ENCODE measurements at regions not wholly inside any gene's neighbourhood (a gene's known extent, or its start where the extent isn't known, plus 50 kb on each side); places are given as distances from the start of the nearest gene placed in this dataset.
"Not testable (repeated sequence)": the region's sequence is repeated elsewhere in the genome, so short reads cannot be mapped to it uniquely, and the experiment has no call there.

DNA sequence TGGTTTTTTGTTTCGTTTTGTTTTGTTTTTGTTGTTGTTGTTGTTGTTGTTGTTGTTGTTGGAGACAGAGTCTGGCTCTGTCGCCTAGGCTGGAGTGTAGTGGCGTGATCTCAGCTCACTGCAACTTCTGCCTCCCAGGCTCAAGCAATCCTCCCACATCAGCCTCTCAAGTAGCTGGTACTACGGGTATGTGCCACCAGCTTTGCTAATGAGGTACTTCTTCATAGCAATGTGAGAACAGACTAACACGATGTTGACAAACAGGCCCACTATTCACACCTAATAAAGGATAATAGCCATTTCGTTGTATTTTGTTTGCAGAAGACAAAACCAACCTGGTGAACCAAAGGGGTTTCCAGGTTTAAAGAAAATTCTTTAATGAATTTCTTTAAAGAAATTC lies 130.9 kb downstream of the DIRAS2 start:
- no peak for DNase-seq (ENCODE audit: low read depth in 4 of 6, low spot score in 6 of 6)
- H3K27me3 ChIP-seq (ENCODE audit: control insufficient read depth, insufficient read depth, low read length) = no peaks in the 10 kb centered on the region

DNA sequence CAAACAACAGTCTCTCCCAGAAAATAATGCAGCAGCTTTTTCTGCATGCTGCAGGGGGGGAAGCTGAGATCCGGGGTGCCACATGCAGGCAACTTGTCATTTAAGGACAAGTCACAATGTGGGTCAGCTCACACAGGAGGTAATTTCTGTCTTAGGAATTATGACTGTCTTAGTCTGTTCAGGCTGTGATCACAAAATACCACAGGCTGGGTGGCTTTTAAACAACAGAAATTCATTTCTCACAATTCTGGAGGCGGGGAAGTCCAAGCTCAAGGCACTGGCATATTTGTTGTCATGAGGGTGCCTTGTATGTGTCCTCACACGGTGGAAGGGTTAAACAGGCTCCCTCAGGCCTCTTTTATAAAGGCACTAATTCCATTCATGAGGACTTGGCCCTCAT lies 127.7 kb downstream of the DIRAS2 start:
- no peaks in the 10 kb centered on the region for H3K9me3 ChIP-seq (ENCODE audit: control insufficient read depth, insufficient read depth, low read length)
- WGBS (ENCODE audit: insufficient coverage) = no CpG with 5 or more reads among the region's 3 CpGs
- no peak overlapping the region for H3K27ac ChIP-seq (ENCODE audit: low read depth, low read length)
- no peak overlapping the region for H3K4me3 ChIP-seq (ENCODE audit: low read depth, low read length)
- DNase-seq (ENCODE audit: low read depth in 4 of 6, low spot score in 6 of 6) = no peak
- H3K27me3 ChIP-seq (ENCODE audit: control insufficient read depth, insufficient read depth, low read length) = no peaks in the 10 kb centered on the region
- no peaks in the 10 kb centered on the region for H3K4me1 ChIP-seq (ENCODE audit: control insufficient read depth, insufficient read depth, low read length)
- H3K36me3 ChIP-seq (ENCODE audit: control insufficient read depth, insufficient read depth, low read length) = no peaks in the 10 kb centered on the region

More for the DNA sequence above, 130.9 kb downstream of the DIRAS2 start:
- H3K27ac ChIP-seq (ENCODE audit: low read depth, low read length) = no peak overlapping the region
- no peaks in the 10 kb centered on the region for H3K36me3 ChIP-seq (ENCODE audit: control insufficient read depth, insufficient read depth, low read length)
- 100% methylated on average over 1 of the region's 6 CpGs for WGBS (ENCODE audit: insufficient coverage)
- H3K4me3 ChIP-seq (ENCODE audit: low read depth, low read length) = no peak overlapping the region
- H3K4me1 ChIP-seq (ENCODE audit: control insufficient read depth, insufficient read depth, low read length) = no peaks in the 10 kb centered on the region
- no peaks in the 10 kb centered on the region for H3K9me3 ChIP-seq (ENCODE audit: control insufficient read depth, insufficient read depth, low read length)

DNA sequence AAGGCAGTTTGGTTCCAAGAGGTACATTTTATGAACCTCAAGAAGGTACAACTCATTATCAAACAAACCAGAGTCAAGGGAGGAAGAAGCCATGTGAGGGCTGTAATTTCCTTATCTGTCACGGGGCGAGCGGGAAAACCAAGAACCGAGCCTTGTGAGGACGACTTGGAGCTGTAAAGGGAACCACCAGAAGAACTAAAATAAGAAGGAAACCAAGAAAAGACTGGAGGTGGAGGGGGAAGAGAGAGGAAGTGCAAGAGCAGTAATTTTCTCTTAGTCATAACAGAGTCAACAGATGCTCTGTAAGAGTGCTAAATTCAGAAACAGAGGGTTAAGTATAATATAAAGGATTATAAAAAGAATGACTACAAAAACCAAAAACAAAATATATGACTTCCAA lies 127.1 kb downstream of the DIRAS2 start:
- Histone ChIP-seq H3K36me3 (ENCODE audit: control insufficient read depth, insufficient read depth, low read length) (no peaks in the 10 kb centered on the region), H3K27me3 (ENCODE audit: control insufficient read depth, insufficient read depth, low read length) (no peaks in the 10 kb centered on the region), H3K27ac (ENCODE audit: low read depth, low read length) (no peak overlapping the region), H3K4me3 (ENCODE audit: low read depth, low read length) (no peak overlapping the region), H3K4me1 (ENCODE audit: control insufficient read depth, insufficient read depth, low read length) (no peaks in the 10 kb centered on the region), H3K9me3 (ENCODE audit: control insufficient read depth, insufficient read depth, low read length) (no peaks in the 10 kb centered on the region)
- no peak for DNase-seq (ENCODE audit: low read depth in 4 of 6, low spot score in 6 of 6)
- WGBS (ENCODE audit: insufficient coverage) = 92% methylated on average over 5 of the region's 5 CpGs

DNA sequence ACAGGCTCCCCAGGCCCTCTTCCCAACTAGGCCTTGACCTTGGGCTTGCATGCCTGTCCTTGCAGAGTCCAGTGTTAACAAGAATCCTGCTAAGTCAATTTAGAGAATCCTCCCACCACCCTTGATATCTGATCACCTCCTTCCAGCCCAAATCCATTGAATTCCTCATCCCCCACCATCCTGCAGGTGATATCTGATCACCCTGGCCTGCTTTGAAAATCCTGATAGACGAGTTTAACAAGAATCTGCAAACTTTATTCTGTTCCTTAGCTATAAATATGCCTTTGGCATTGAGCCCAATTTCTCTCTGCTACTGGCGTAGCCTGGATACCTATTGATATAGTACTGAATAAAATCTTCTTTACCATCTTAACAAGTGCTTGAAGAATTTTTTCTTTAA lies 125.5 kb downstream of the DIRAS2 start:
- no peaks in the 10 kb centered on the region for H3K4me1 ChIP-seq (ENCODE audit: control insufficient read depth, insufficient read depth, low read length)
- no peaks in the 10 kb centered on the region for H3K27me3 ChIP-seq (ENCODE audit: control insufficient read depth, insufficient read depth, low read length)
- H3K9me3 ChIP-seq (ENCODE audit: control insufficient read depth, insufficient read depth, low read length) = no peaks in the 10 kb centered on the region
- H3K36me3 ChIP-seq (ENCODE audit: control insufficient read depth, insufficient read depth, low read length) = no peaks in the 10 kb centered on the region
- no peak overlapping the region for H3K4me3 ChIP-seq (ENCODE audit: low read depth, low read length)
- no CpG with 5 or more reads among the region's 2 CpGs for WGBS (ENCODE audit: insufficient coverage)
- DNase-seq (ENCODE audit: low read depth in 4 of 6, low spot score in 6 of 6) = no peak
- H3K27ac ChIP-seq (ENCODE audit: low read depth, low read length) = no peak overlapping the region

DNA sequence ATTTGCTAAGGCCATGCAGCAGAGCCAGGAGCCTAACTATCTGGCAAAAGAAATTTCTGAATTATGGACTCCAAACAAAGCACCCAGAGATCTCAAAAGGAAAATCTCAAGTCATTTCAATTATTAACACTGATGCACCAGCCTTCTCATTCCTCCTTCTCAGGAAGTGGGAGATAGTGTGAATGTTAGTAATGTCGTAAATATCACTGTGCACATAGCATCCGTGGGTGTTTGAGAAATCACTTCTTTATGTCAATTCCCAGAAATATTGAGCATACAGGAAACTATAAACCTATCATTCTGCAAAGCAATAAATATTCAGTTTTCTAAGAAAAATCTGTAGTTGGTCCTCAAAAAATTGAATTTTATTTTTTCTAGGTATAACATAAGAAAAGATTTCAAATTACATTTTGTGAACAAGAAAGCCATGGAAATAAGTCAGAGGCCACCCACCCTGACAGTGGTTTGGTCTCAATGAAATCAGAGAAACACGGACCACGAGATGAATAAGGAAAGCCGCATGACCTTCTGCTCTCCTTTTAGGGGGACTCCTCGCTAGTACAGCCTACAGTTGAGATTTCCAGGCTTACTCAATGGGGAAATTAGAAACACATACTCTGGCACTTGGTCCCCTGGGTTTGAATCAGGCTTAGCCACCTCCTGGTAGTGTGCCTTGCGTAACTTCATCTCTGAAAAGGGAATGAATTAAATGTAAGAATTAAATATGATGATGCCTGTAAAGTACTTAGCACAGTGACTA lies 120.6 kb downstream of the DIRAS2 start:
- no peak for DNase-seq (ENCODE audit: low read depth in 4 of 6, low spot score in 6 of 6)
- Histone ChIP-seq H3K27me3 (ENCODE audit: control insufficient read depth, insufficient read depth, low read length) (no peaks in the 10 kb centered on the region), H3K4me1 (ENCODE audit: control insufficient read depth, insufficient read depth, low read length) (no peaks in the 10 kb centered on the region), H3K27ac (ENCODE audit: low read depth, low read length) (no peak overlapping the region), H3K4me3 (ENCODE audit: low read depth, low read length) (no peak overlapping the region), H3K36me3 (ENCODE audit: control insufficient read depth, insufficient read depth, low read length) (no peaks in the 10 kb centered on the region), H3K9me3 (ENCODE audit: control insufficient read depth, insufficient read depth, low read length) (no peaks in the 10 kb centered on the region)
- WGBS (ENCODE audit: insufficient coverage) = 95% methylated on average over 4 of the region's 7 CpGs

DNA sequence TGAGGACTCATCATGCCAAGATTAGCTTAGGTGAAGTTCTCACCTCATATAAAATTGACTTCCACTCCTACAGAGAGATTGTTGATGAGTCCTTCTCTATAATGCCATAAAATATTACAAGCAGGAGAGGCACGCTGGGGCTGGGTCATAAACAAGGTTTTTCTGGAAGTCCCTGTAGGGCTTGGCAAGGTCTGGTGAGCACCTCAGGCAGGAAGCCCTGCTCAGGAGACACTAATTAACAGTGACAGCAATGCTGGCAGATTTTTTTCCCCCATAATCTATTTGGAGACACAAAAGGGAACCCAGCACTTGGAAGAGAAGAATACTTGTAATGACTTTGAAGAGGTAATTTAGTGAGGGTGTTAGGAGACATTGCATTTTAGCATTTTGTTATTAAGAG lies 118.7 kb downstream of the DIRAS2 start:
- no peak overlapping the region for H3K27ac ChIP-seq (ENCODE audit: low read depth, low read length)
- peak in 1 of 6 donors; percentile 48 for DNase-seq (ENCODE audit: low read depth in 4 of 6, low spot score in 6 of 6)
- no peak overlapping the region for H3K4me3 ChIP-seq (ENCODE audit: low read depth, low read length)
- WGBS (ENCODE audit: insufficient coverage) = no CpG with 5 or more reads among the region's 1 CpG
- no peaks in the 10 kb centered on the region for H3K4me1 ChIP-seq (ENCODE audit: control insufficient read depth, insufficient read depth, low read length)
- H3K36me3 ChIP-seq (ENCODE audit: control insufficient read depth, insufficient read depth, low read length) = no peaks in the 10 kb centered on the region
- H3K27me3 ChIP-seq (ENCODE audit: control insufficient read depth, insufficient read depth, low read length) = no peaks in the 10 kb centered on the region
- H3K9me3 ChIP-seq (ENCODE audit: control insufficient read depth, insufficient read depth, low read length) = peaks cover 5% of the 10 kb centered on the region

DNA sequence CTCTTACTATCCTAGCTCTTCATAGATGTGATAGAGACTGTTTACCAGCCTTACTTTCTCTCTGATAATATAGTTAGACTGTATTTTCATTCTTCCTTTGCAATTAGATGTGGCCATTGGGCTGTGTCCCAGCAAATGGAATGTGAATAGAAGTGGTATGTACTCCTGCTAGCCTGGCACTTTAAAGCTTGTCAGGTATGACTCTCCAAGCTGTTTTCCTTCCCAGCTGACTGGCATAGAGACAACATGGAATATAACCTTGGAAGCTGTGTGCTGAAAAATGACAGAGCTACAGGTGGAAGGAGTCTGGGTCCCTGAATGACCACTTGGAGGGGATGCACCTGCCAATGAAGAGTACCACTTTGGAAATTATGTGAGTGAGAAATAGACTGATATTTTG lies 116.2 kb downstream of the DIRAS2 start:
- Histone ChIP-seq H3K4me3 (ENCODE audit: low read depth, low read length) (no peak overlapping the region), H3K9me3 (ENCODE audit: control insufficient read depth, insufficient read depth, low read length) (peaks cover 5% of the 10 kb centered on the region), H3K27ac (ENCODE audit: low read depth, low read length) (no peak overlapping the region), H3K27me3 (ENCODE audit: control insufficient read depth, insufficient read depth, low read length) (no peaks in the 10 kb centered on the region), H3K36me3 (ENCODE audit: control insufficient read depth, insufficient read depth, low read length) (no peaks in the 10 kb centered on the region), H3K4me1 (ENCODE audit: control insufficient read depth, insufficient read depth, low read length) (no peaks in the 10 kb centered on the region)
- DNase-seq (ENCODE audit: low read depth in 4 of 6, low spot score in 6 of 6) = peak in 1 of 6 donors; percentile 63

DNA sequence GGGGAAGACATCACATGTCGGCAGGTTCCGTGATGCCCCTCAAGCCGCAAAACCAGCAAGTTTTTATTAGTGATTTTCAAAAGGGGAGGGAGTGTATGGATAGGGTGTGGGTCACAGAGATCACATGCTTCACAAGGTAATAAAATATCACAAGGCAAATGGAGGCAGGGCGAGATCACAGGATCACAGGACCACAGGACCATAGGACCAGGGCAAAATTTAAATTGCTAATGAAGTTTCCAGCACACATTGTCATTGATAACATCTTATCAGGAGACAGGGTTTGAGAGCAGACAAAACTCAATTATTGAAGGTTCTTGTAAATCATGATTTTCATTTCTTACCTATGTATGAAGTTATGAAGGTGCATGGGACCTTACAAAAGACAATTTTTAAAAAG lies 106.5 kb downstream of the DIRAS2 start:
- not testable (repeated sequence) for H3K27ac ChIP-seq (ENCODE audit: low read depth, low read length); H3K9me3 ChIP-seq (ENCODE audit: control insufficient read depth, insufficient read depth, low read length); DNase-seq (ENCODE audit: low read depth in 4 of 6, low spot score in 6 of 6); H3K36me3 ChIP-seq (ENCODE audit: control insufficient read depth, insufficient read depth, low read length); H3K27me3 ChIP-seq (ENCODE audit: control insufficient read depth, insufficient read depth, low read length); H3K4me3 ChIP-seq (ENCODE audit: low read depth, low read length); H3K4me1 ChIP-seq (ENCODE audit: control insufficient read depth, insufficient read depth, low read length)
- WGBS (ENCODE audit: insufficient coverage) = 93% methylated on average over 3 of the region's 4 CpGs

DNA sequence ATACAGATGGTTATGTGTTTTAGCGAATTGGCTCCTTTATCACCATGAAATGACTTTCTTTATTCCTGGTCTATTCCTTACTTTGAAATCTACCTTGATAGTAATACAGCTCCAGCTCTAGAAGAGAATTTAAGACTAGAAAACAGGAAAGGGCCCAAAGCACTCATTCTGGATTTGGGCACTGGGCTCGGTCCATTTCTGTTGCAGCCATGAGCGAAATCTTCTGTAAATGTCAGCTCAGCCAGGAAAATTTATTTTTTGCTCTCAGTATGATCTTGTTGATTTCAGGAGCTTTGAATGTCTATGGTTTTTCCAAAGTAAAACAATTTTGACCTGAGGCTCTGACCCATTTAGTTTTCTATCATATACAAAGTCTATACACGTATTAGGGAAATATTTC lies 104.1 kb downstream of the DIRAS2 start:
- no peak overlapping the region for H3K4me3 ChIP-seq (ENCODE audit: low read depth, low read length)
- H3K27me3 ChIP-seq (ENCODE audit: control insufficient read depth, insufficient read depth, low read length) = no peaks in the 10 kb centered on the region
- DNase-seq (ENCODE audit: low read depth in 4 of 6, low spot score in 6 of 6) = no peak
- H3K36me3 ChIP-seq (ENCODE audit: control insufficient read depth, insufficient read depth, low read length) = no peaks in the 10 kb centered on the region
- H3K9me3 ChIP-seq (ENCODE audit: control insufficient read depth, insufficient read depth, low read length) = no peaks in the 10 kb centered on the region
- H3K4me1 ChIP-seq (ENCODE audit: control insufficient read depth, insufficient read depth, low read length) = no peaks in the 10 kb centered on the region
- H3K27ac ChIP-seq (ENCODE audit: low read depth, low read length) = no peak overlapping the region
- no CpG with 5 or more reads among the region's 4 CpGs for WGBS (ENCODE audit: insufficient coverage)

DNA sequence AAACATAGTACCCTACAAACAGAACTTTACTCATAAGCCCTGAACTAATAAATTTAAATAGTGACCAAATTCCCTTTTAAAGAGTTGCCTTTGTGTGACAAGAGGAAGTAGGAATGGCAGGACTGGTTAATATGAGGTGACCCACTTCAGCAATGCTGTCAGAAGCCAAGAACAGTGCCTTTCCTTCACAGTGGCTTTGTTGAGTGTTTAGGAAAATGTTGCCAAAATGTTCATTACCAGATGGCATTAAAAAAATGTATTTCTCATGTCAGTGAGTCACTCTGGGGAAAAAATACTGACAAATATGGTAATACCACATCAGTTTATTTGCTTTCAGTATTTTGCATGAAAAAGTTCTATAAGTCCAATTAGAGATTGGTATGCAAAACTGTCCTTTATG lies 103.3 kb downstream of the DIRAS2 start:
- H3K4me1 ChIP-seq (ENCODE audit: control insufficient read depth, insufficient read depth, low read length) = no peaks in the 10 kb centered on the region
- no peaks in the 10 kb centered on the region for H3K9me3 ChIP-seq (ENCODE audit: control insufficient read depth, insufficient read depth, low read length)
- DNase-seq (ENCODE audit: low read depth in 4 of 6, low spot score in 6 of 6) = peak in 1 of 6 donors; percentile 6
- no peaks in the 10 kb centered on the region for H3K27me3 ChIP-seq (ENCODE audit: control insufficient read depth, insufficient read depth, low read length)
- H3K4me3 ChIP-seq (ENCODE audit: low read depth, low read length) = no peak overlapping the region
- H3K36me3 ChIP-seq (ENCODE audit: control insufficient read depth, insufficient read depth, low read length) = no peaks in the 10 kb centered on the region
- no peak overlapping the region for H3K27ac ChIP-seq (ENCODE audit: low read depth, low read length)
